UCSD-AML1 (cell line): ENCODE measurements at regions not wholly inside any gene's neighbourhood (a gene's known extent, or its start where the extent isn't known, plus 50 kb on each side); places are given as distances from the start of the nearest gene placed in this dataset.
"Not testable (repeated sequence)": the region's sequence is repeated elsewhere in the genome, so short reads cannot be mapped to it uniquely, and the experiment has no call there.

Experiments
- DNase-seq: peaks from one replicate; lab custom pipeline; 2025; ENCODE audit not compliant: unreplicated experiment; lab: John Stamatoyannopoulos, UW

GRCh38 chr2:167794554-167795255, 452.7 kb downstream of the STK39 start:
- no peak for DNase-seq

- DNase-seq, result no peak
These were observed 453.7 kb downstream of the STK39 start for GRCh38 chr2:167793725-167794124.

GRCh38 chr2:167792126-167792525, 455.3 kb downstream of the STK39 start:
- DNase-seq, result no peak

GRCh38 chr2:167790781-167791450, 456.5 kb downstream of the STK39 start:
- DNase-seq, result no peak

GRCh38 chr2:167790189-167790588, 457.2 kb downstream of the STK39 start:
- DNase-seq, result no peak

GRCh38 chr2:167787562-167787961, 459.8 kb downstream of the STK39 start:
- no peak for DNase-seq

- no peak for DNase-seq
These were observed 460.4 kb downstream of the STK39 start for GRCh38 chr2:167787021-167787420.

GRCh38 chr2:167785606-167786216, 461.7 kb downstream of the STK39 start:
- DNase-seq, result no peak

- no peak for DNase-seq
These were observed 463.3 kb downstream of the STK39 start for GRCh38 chr2:167784084-167784425.

- DNase-seq, result no peak
These were observed 463.9 kb downstream of the STK39 start for GRCh38 chr2:167783261-167784083.

GRCh38 chr2:167781629-167782028, 465.8 kb downstream of the STK39 start:
- not testable (repeated sequence) for DNase-seq

GRCh38 chr2:167776359-167776758, 471.0 kb downstream of the STK39 start:
- DNase-seq, result no peak

- DNase-seq, result no peak
These were observed 475.8 kb downstream of the STK39 start for GRCh38 chr2:167771628-167772027.

GRCh38 chr2:167769020-167769419, 478.4 kb downstream of the STK39 start:
- DNase-seq, result no peak

- no peak for DNase-seq
These were observed 479.6 kb downstream of the STK39 start for GRCh38 chr2:167767830-167768229.

- no peak for DNase-seq
These were observed 482.5 kb downstream of the STK39 start for GRCh38 chr2:167764772-167765341.

GRCh38 chr2:167761465-167762136, 485.8 kb downstream of the STK39 start:
- DNase-seq, result no peak

GRCh38 chr2:167759531-167759930, 487.9 kb downstream of the STK39 start:
- DNase-seq, result no peak

- DNase-seq, result no peak
These were observed 489.1 kb downstream of the STK39 start for GRCh38 chr2:167758292-167758691.

GRCh38 chr2:167756446-167756845, 490.9 kb downstream of the STK39 start:
- DNase-seq, result no peak

- DNase-seq, result no peak
These were observed 494.3 kb downstream of the STK39 start for GRCh38 chr2:167753142-167753541.
